ENCODE measurements at regions not wholly inside any gene's neighbourhood (a gene's known extent, or its start where the extent isn't known, plus 50 kb on each side); places are given as distances from the start of the nearest gene placed in this dataset.
"Not testable (repeated sequence)": the region's sequence is repeated elsewhere in the genome, so short reads cannot be mapped to it uniquely, and the experiment has no call there.

GRCh38 chr4:54400802-54401201, 171.7 kb downstream of the PDGFRA start:
- no peak for TF ChIP-seq CTCF (IDR thresholded peaks at IDR 0.05; ENCODE audit: low read depth, low read length)
- peak; percentile 85 for DNase-seq (ENCODE audit: low read depth, low spot score)
- in situ Hi-C loops (cut with HindIII; ENCODE audit: low sequenced_read_pairs) = no loop called here

GRCh38 chr4:54402880-54403480, 173.9 kb downstream of the PDGFRA start:
- no peak overlapping the region for H3K4me3 ChIP-seq (ENCODE audit: low read depth, low read length)
- in situ Hi-C loops (cut with HindIII; ENCODE audit: low sequenced_read_pairs) = no loop called here
- no peak for TF ChIP-seq CTCF (IDR thresholded peaks at IDR 0.05; ENCODE audit: low read depth, low read length)
- DNase-seq (ENCODE audit: low read depth, low spot score) = no peak

More at GRCh38 chr4:54400802-54401201, 171.7 kb downstream of the PDGFRA start:
- H3K4me3 ChIP-seq (ENCODE audit: low read depth, low read length) = no peak overlapping the region

GRCh38 chr4:54403700-54404453, 174.8 kb downstream of the PDGFRA start:
- TF ChIP-seq CTCF (IDR thresholded peaks at IDR 0.05; ENCODE audit: low read depth, low read length) = no peak
- in situ Hi-C loops (cut with HindIII; ENCODE audit: low sequenced_read_pairs) = no loop called here
- DNase-seq (ENCODE audit: low read depth, low spot score) = no peak
- no peak overlapping the region for H3K4me3 ChIP-seq (ENCODE audit: low read depth, low read length)

- in situ Hi-C loops (cut with HindIII; ENCODE audit: low sequenced_read_pairs); DNase-seq (ENCODE audit: low read depth, low spot score); H3K4me3 ChIP-seq (ENCODE audit: low read depth, low read length): not testable (repeated sequence)
Measured at GRCh38 chr4:54409270-54409817, 180.3 kb downstream of the PDGFRA start.

GRCh38 chr4:54414545-54414944, 185.5 kb downstream of the PDGFRA start:
- H3K4me3 ChIP-seq (ENCODE audit: low read depth, low read length) = no peak overlapping the region
- no peak for DNase-seq (ENCODE audit: low read depth, low spot score)
- in situ Hi-C loops (cut with HindIII; ENCODE audit: low sequenced_read_pairs) = no loop called here
- no peak for TF ChIP-seq CTCF (IDR thresholded peaks at IDR 0.05; ENCODE audit: low read depth, low read length)

GRCh38 chr4:54417476-54417875, 188.4 kb downstream of the PDGFRA start:
- H3K4me3 ChIP-seq (ENCODE audit: low read depth, low read length) = no peak overlapping the region
- no peak for DNase-seq (ENCODE audit: low read depth, low spot score)
- in situ Hi-C loops (cut with HindIII; ENCODE audit: low sequenced_read_pairs) = no loop called here
- no peak for TF ChIP-seq CTCF (IDR thresholded peaks at IDR 0.05; ENCODE audit: low read depth, low read length)

GRCh38 chr4:54418468-54418867, 189.4 kb downstream of the PDGFRA start:
- no peak for DNase-seq (ENCODE audit: low read depth, low spot score)
- H3K4me3 ChIP-seq (ENCODE audit: low read depth, low read length) = no peak overlapping the region
- no peak for TF ChIP-seq CTCF (IDR thresholded peaks at IDR 0.05; ENCODE audit: low read depth, low read length)
- in situ Hi-C loops (cut with HindIII; ENCODE audit: low sequenced_read_pairs) = no loop called here
